Stimulated activated CD4-positive, alpha-beta T cell treated with anti-CD3 and anti-CD28 coated beads, Interleukin-15, amount 100 ng/mL, for 48 hours (primary cell): ENCODE measurements at regions not wholly inside any gene's neighbourhood (a gene's known extent, or its start where the extent isn't known, plus 50 kb on each side); places are given as distances from the start of the nearest gene placed in this dataset.

Source experiments
- DNase-seq, 2 donors: peaks; one replicate each; pipeline ENCODE4 v3.0.0-alpha.2; 2020; ENCODE audit warnings: low read depth in 2 of 2

DNA sequence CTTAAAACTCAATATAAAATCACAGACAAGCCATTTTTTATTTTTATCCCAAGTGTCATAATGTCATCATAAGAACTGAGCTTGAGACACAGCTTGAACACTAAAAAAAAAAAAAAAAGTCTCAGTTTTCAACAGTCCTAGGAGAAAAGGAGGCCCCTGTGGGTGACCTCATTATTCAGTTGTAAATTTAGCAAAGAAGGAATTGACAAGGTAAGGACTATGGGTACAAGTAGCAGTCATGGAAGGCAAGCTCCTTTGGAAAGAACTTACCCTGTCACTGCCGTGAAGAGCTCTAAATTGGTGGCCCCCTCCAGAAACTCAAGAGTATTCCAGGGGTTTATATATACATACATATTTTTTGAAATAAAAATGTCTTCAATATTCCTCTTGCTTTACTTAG is 864.4 kb upstream of the KCND2 start:
- DNase-seq: no peak

- no peak for DNase-seq
Observed at GRCh38 chr7:119413314-119413805, 859.6 kb upstream of the KCND2 start.

DNA sequence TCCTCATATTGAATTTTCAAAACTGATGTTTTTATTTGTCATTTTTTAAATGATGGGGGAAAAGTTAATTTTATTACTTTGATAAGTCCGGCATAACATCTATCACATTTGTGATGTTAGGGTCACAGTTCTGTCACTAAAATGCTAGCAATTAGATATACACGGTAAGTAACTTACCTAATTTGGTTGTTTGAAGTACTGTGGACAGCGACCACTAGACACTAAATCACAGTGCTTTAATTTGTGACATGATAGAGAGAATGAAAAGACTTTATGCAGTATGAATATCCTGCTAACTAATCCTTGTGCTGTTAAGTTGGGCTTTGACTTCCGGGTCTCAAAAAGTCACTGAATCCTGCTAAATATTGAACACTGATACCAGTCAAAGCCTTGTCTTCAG is 857.3 kb upstream of the KCND2 start:
- no peak for DNase-seq

DNA sequence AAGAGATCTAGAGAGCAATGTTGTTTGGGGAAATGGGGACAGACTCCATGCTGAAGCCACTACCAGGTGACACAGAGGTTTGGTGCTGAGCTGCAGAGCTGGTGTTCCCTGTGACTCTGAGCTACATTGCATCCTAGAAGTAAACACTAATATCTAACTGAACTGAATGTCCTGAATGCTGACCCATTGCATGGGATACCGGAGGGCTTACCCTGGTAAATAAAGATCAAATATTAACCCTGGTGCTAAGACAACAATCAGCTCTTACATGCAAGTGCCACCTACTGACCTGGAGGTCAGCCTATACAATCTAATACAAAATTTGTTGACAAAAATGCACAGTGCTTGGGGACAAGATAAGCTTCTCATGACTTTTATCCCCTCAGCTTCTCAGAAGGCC is 851.3 kb upstream of the KCND2 start:
- no peak for DNase-seq

DNA sequence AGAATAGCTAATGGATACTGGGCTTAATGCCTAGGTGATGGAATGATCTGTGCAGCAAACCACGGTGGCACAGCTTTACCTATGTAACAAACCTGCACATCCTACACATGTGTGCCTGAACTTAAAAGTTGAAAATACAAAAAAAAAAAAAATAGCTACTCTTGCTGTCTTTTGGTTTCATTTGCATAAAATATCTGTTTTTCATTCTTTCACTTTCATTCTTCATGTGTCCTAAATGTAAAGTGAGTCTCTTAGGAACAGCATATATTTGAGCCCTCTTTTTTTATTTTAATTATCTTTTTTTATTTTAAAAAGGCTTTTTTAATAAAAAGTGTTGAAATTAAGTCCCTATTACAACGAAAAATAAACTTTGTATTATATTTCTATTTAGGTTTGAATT is 836.1 kb upstream of the KCND2 start:
- DNase-seq: no peak

DNA sequence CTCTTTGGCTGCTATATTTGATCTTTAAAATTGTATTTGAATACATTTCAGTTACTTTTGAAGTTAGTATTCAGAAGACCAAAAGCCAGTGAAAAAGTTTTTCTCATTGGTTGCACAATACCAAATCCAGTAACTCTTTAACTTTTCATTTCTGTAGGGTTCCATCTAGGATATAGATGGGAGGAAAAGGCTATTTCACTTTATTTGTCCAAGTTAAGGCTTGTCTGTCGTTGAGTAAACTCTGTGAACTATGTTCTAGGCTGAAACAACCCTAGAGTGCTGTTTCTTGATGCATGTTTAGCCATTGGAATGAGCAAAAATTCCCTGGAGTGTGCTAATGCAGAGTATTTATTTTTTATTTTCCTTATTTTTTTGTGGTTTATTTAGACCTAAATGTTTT is 834.7 kb upstream of the KCND2 start:
- no peak for DNase-seq

- no peak for DNase-seq
Observed at GRCh38 chr7:119439192-119439591, 833.8 kb upstream of the KCND2 start.

GRCh38 chr7:119452401-119452800 is 820.6 kb upstream of the KCND2 start:
- no peak for DNase-seq

DNA sequence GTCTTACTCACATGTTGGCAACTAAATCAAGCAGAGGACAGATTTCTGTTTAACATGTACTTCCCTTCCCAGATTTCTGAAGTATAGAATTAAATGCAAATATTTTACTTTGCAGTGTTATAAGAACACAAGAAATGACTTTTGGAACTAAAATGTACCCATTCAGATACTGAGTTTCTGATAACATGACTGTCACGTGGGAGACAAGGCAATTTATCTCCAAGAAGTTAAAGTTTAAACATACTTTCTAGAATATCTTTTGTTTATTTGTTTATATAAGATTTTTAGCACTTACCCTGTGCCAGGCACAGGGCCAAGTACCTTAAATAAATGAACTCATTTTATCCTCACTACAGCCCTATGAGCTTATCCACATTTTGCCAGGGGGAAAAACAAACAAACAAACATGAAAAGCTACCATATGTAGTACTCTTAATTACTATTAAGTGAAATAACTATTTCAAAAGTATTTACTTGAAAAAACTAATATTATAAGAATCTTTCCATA is 807.1 kb upstream of the KCND2 start:
- DNase-seq: no peak

DNA sequence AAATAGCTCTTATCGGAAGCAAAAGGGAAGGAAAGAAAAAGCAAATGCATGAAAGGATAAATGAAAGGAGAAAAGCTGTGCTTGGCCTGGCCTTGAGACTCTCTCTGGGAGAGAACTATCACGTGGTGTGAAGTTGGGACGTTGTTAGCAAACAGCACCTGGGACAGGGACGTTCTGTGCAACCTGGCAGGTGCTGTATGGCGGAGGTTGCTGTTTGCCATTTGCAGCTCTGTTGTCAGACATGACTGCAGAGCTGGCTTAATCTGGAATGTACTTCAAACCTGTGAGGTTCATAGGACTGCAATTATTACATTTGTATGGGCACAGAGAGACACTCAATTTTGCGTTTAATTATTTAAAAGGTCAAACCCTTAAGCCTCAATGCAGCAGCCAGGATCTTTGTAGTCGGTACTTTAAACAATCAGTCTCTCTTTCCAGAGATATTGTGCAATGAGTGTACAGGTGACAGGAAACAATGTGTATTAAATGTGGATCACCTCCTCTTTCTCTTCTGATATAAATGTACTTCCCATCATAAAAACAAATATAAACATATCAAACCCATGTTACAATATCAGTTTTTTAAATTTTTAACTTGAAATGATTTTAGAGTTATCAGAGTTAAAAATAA is 800.5 kb upstream of the KCND2 start:
- no peak for DNase-seq

DNA sequence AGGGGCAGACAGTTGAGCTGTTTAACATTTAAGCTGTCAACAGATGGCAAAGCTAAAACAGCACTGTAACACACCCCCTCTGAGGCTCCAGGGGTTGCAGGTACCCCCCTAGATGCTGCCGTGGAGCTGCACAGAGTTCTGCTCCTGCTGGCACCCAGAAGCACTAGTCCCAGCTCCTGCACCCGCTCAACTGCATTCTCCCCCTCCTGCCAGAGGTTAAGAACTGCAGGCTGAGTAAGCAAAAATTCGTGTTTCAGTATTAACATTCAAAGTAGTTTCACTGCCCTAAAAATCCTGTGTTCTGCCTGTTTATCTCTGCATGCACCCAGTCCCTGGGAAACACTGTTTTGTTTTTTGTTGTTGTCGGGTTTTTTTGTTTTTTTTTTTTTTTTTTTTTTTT is 790.8 kb upstream of the KCND2 start:
- no peak for DNase-seq

- DNase-seq: no peak
Observed at GRCh38 chr7:119482671-119483070, 790.3 kb upstream of the KCND2 start.

DNA sequence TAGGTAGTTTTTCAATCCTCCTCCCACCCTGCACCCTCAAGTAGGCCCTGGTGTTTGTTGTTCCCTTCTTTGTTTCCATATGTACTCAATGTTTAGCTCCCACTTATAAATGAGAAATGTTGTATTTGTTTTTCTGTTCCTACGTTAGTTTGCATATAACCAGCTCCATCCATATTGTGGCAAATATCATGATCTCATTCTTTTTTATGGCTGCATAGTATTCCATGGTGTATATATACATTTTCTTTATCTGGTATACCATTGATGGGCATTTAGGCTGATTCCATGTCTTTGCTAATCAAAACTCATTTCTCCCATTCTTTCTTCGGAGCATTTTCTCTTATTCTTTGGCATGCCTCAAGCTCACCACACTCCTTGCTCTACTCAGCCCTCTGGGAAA is 789.6 kb upstream of the KCND2 start:
- DNase-seq: no peak

DNA sequence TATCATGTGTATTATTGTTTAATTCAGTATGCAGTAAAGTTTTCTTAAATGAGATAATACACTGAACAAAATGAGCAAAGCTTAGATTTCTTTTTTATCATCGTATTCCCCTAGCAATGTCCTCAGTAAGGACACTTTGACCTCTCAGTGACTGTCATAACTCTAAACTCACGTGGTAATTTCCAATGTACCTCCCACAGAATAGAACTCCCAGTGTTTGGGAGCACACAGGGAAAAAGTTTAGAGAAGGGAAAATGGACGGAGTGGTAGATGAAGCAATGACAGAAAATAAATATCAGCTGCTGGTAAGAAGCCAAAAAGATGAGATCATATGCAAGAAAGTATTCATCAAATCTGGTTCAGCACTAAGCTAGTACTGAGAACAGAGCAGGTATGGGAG is 758.6 kb upstream of the KCND2 start:
- no peak for DNase-seq

GRCh38 chr7:119515214-119515613 is 757.8 kb upstream of the KCND2 start:
- DNase-seq: no peak

DNA sequence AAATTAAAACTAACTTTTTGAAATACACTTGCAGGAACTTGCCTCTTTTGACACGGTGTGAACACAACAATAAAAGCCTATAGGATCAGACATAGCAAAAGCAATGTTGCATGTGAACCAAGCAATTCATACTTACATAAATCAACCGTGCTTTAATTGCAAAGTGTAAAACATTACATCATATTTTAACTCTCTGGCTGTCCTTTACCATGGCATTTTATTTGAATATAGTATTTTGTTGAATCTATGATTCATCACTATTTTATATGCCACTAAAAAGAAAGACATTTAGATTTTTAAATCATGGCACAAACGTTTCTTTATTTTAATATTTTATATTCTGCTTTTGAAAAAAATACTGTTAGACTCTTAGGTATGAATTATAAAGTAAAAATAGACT is 757.0 kb upstream of the KCND2 start:
- no peak for DNase-seq

GRCh38 chr7:119522263-119522662 is 750.7 kb upstream of the KCND2 start:
- no peak for DNase-seq

- no peak for DNase-seq
Observed at GRCh38 chr7:119522698-119523097, 750.3 kb upstream of the KCND2 start.

- DNase-seq: no peak
Observed at GRCh38 chr7:119545118-119545517, 727.9 kb upstream of the KCND2 start.

DNA sequence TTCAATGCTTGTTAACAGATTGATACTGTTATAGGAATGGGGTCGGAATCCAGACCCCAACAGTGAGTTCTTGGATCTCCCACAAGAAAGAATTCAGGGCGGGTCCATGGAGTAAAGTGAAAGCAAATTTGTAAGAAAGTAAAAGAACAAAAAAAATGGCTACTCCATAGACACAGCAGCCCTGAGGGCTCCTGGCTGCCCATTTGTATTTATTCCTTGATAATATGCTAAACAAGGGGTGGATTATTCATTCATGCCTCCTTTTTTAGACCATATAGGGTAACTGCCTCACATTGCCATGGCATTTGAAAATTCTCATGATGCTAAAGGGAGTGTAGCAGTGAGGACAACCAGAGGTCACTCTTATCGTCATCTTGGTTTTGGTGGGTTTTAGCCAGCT is 717.2 kb upstream of the KCND2 start:
- DNase-seq: no peak

- no peak for DNase-seq
Observed at GRCh38 chr7:119556436-119556835, 716.5 kb upstream of the KCND2 start.

GRCh38 chr7:119561751-119562150 is 711.2 kb upstream of the KCND2 start:
- no peak for DNase-seq

DNA sequence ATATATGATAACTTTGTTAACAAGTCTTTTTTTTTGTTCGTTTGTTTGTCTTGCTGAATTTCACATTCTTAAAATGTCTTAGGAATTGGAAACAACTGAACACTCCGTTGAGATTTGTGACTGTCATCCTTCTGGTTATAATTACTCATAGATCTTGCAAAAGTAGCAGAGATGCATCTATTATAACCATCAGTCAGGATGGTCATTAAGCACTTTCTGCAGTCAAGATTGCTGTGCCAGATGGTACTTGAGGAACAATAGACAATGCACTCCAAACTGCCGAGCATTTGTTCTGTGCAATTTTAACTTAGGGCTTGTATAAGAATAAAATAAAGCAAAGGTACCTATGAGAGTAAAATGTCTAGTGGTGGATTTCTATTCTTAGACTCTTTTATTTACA is 710.1 kb upstream of the KCND2 start:
- DNase-seq: no peak

DNA sequence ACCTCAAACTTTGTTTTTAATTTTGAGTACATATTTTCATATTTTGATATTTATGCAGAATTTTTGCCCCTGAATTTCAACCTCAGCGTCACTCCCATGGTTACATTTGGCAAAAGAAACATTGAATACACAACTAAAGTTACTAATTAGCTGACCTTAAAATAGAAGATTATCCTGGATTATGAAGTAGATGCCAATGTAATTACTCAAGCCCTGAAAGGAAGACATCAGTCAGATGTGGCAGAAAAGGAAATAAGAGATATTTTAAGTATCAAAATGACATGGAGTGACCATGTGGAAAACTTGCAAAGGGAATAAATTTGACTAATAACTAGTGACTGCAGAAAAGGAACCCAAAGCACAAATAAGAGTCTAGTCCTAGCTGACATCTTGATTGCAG is 701.3 kb upstream of the KCND2 start:
- DNase-seq: no peak
